ENCODE measurements at regions not wholly inside any gene's neighbourhood (a gene's known extent, or its start where the extent isn't known, plus 50 kb on each side); places are given as distances from the start of the nearest gene placed in this dataset.

DNA sequence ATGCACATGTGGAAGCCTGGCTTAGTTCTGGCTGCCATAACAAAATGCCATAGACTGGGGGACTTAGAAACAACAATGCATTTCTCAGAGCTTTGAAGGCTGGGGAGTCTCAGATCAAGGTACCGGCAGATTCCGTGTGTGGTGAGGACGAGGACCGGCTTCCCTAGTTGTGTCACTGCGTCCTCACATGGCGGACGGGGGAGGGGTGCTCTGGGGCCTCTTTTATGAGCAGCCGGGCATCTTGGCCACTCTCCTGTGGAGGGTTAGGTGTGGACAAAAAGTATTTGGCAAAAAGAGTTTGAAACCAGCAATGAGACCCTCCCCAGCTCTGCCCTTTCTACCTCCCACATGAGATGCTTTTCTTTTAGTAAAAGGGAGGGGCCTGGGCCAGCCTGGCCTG, 118.5 kb upstream of the LPCAT1 start:
- TF ChIP-seq, protein P1, sequence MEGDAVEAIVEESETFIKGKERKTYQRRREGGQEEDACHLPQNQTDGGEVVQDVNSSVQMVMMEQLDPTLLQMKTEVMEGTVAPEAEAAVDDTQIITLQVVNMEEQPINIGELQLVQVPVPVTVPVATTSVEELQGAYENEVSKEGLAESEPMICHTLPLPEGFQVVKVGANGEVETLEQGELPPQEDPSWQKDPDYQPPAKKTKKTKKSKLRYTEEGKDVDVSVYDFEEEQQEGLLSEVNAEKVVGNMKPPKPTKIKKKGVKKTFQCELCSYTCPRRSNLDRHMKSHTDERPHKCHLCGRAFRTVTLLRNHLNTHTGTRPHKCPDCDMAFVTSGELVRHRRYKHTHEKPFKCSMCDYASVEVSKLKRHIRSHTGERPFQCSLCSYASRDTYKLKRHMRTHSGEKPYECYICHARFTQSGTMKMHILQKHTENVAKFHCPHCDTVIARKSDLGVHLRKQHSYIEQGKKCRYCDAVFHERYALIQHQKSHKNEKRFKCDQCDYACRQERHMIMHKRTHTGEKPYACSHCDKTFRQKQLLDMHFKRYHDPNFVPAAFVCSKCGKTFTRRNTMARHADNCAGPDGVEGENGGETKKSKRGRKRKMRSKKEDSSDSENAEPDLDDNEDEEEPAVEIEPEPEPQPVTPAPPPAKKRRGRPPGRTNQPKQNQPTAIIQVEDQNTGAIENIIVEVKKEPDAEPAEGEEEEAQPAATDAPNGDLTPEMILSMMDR (IDR thresholded peaks at IDR 0.05; ENCODE audit: poor library complexity), result no peak
- no peak for TF ChIP-seq EZH2phosphoT487 (IDR thresholded peaks at IDR 0.05; ENCODE audit: low read depth, severe bottlenecking, unreplicated experiment)
